ENCODE measurements at regions not wholly inside any gene's neighbourhood (a gene's known extent, or its start where the extent isn't known, plus 50 kb on each side); places are given as distances from the start of the nearest gene placed in this dataset.
"Not testable (repeated sequence)": the region's sequence is repeated elsewhere in the genome, so short reads cannot be mapped to it uniquely, and the experiment has no call there.

DNA sequence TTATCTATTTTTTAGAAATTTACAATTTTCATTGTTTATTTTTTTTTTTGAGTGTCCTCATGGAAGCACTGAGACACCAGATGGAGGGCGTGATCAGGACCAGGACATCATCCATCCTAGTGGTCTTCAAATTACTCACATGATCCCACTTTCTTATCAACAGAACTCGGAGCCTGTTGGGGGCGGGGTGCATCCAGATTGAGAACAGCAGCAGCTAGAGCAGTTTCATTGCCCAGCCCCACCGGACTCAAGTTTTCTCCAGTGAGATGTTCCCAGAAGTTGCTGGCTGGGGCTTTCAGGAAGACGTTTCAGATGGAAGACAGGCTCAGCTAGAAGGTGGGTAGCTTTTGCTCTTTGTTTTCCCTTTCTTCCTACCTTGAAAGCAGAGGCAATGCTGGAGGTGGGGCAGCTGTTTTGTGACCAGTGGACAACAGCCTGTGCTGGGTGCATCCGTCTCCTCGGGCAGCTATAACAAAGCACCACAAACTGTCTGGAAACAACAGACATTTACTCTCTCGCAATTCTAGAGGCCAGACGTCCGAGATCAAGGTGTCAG lies 562.1 kb downstream of the TBC1D22A start:
- no peak for DNase-seq

DNA sequence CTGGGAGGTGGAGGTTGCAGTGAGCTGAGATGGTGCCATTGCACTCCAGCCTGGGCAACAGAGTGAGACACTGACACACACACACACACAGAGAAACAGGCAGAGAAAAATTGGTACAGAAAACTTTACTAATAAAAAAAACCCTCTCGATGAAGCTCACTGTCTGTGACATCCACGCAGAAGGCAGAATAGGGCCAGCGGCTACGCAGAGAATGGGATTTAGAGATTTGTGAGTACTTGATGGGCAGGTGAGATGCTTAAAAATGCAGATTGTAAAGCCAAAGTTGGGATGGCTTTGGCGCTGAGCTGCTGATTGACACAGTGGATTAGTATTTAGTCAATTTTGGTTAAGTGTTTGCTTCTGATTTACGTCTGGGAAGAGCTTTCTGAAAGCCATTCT lies 561.1 kb downstream of the TBC1D22A start:
- no peak for DNase-seq

DNA sequence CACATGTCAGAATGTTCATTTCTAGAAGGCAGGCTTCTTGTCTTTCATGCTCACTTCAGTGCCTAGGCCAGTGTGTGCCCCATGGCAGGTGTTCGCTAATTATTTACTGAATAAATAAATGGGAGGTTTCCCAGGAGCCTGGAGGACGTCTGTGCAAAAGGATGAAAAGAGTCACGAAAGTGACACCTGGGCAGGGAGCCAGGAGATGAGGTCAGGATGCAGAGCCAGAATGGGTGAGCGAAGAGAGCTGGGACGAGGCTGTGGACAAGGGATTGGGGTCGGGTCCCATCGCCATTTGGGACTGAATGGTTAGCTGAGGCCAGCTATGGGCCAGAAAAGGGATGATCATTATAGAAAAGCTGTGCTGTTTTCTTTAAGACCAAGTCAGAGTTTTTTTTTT lies 560.4 kb downstream of the TBC1D22A start:
- no peak for DNase-seq

DNA sequence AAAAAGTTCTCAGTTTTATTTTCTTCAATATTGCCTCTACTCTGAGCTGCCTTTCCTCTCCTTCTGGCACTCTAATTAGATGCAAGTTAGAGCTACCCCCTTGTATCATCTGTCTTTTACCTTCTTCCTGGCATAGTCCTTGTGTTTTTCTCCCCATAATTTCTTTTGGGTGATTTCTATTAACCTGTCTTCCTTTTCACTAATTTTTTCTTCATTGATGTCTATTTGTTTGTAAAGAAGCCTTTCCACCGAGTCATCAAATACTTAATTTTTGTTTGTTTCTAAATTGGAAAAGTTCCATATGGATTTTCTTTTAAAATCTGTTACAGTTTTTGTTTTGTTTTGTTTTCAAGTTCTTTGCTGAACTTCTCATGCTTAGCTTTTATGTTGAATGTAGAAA lies 558.1 kb downstream of the TBC1D22A start:
- no peak for DNase-seq

DNA sequence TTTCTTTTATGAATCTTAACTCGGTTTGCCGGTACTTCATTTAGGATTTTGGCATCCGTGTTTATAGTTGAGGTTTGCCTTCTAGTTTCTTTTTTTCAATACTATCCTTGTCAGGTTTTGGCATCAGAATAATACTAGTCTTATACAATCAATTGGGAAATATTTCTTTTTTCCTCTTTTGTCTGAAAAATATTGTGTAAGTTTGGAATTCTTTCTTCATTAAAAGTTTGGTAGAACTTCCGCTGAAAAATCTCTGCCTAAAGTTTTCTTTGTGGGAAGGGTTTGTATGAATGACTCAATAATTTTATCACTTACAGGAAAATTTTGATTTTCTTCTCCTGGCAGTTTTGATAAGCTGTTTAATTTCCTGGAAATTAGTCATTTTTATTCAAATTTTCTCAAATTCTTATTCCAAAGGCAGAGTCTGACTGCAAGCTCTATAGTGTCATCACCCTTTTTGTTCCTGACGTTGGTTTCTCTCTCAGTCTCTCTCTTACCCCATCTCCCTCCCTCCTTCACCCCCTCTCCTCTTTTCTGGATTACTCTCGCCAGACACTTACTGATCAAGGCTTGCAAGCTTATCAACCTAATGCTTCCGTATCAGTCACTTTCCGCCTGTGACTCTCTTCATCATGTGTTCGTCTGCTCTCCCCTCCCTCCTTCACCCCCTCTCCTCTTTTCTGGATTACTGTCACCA lies 555.7 kb downstream of the TBC1D22A start:
- no peak for DNase-seq

DNA sequence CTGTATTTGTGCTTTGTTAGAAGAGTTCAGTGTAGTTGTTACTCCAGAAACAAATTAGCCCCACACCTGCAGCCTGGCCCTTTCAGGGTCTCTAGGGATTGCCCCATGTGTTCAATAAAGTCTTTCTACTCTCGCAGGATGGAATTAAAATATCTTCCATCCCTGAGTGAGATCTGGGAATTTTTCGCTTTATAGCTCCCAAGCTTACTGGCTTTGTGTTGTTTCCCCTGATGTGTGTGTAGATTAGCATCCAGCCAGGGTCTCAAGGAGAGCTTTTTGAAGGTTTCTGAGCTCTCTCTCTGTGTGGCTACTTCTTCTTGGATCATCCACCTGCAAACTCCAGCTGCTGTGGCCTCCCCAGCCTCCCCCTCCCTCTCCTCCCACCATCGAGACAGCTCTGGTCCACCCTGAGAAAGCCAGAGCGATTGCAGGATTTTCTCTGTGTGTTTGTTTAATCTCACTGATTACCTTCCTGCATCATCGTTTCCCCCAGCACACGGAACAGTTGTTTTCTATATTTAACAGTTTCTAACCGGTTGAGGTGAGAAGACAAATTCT lies 553.5 kb downstream of the TBC1D22A start:
- no peak for DNase-seq

DNA sequence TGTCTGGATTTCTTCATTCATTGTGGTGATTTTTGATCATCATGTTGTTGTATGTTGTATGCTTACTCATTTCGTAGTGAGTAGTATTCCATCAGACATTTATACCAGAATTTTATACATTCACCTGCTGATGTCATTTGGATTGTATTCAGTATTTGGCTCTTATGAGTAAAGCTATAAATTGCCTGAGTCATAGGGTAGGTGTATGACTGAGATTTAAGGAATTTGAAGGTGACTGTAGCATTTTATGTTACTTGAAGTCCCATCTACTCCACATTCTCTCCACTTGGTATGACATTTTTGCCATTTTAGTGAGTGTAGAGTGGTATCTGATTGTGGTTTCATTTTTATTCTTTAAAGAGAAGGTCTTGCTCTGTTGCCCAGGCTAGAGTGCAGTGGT lies 548.2 kb downstream of the TBC1D22A start:
- DNase-seq = no peak

DNA sequence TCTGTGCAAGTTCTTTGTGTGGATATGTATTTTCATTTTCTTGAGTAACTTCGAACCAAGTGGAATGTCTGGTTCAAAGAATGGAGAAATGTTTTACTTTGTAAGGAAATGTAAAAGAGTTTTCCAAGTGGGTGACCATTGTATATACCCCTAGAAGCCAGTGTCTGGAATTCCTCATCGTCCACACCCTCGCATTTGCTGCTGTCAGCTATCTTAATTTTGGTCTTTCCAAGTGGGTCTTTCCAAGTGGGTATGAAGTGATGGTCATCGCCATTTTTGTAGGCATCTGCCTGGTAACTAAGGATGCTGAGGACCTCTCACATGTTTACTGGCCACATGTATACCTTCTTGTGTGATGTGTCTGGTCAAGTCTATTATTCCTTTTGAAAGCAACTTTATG lies 547.5 kb downstream of the TBC1D22A start:
- DNase-seq = no peak

DNA sequence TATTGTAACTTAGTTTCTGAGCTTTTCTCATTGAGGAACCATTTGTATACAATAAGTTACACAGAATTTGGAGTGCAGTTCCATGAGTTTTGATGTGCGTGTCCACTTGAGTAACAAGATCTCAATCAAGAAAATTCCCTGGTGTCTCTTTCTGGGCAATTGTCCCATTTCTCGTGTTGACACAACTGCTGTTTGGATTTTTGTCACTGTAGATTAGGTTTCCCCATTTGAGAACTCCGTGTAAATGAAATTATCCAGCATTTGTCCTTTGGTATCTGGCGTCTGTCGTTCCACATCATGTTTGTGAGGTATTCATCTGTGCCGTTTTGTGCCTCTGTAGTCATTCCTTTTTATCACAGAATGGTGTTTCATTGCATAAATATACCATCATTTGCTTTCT lies 547.0 kb downstream of the TBC1D22A start:
- no peak for DNase-seq

DNA sequence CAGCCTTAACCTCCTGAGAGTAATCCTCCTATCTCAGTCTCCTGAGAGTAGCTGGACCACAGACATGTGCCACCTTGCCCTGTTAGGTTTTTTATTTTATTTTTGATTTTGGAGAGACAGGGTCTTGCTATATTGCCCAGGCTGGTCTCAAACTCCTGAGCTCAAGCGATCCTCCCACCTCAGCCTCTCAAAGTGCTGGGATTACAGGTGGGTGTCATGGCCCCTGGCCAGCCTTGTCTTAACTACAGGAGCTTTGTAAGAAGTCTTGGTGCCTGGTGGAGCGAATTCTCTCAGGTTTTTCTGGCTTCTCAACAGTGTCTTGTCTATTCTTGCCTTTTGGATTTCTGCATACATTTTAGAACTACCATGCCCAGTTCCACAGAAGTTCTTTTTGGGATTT lies 546.4 kb downstream of the TBC1D22A start:
- DNase-seq = no peak

DNA sequence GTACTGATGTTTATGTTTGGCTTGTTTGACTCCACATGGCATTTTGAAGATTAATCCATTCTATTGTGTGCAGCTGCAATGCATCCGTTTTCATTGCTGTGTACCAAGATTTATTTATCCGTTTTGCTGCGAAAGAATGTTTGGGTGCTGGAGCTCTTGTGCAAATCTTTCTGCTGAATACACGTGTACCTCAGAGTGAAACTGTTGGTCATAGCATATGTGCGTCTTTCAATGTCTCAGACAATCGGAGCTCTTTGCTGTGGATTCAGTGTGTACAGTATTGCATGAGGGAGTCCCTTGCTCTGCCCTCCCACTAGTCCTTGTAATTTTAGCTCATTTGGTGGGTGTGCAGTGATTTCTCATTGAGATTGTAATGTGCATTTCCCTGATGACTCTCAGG lies 545.4 kb downstream of the TBC1D22A start:
- no peak for DNase-seq

DNA sequence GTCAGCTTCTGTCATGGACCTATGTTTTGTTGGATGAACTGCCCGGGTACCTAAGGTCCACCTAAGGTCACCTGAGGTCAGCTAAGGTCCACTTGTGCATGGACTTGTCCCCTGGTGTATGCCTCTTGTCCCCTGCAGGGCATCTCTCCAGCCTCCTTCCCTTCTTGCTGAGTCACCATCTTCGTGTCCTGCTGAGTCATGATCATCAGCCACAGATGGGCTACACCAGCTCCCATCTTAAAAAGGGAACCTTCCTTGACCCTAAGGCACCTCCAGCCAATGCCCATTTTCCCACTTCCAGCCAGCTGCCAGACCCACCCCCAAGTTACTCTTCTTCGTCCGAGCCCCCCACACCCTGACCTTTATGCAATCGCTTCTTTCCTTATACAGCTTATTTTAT lies 544.9 kb downstream of the TBC1D22A start:
- DNase-seq = no peak

DNA sequence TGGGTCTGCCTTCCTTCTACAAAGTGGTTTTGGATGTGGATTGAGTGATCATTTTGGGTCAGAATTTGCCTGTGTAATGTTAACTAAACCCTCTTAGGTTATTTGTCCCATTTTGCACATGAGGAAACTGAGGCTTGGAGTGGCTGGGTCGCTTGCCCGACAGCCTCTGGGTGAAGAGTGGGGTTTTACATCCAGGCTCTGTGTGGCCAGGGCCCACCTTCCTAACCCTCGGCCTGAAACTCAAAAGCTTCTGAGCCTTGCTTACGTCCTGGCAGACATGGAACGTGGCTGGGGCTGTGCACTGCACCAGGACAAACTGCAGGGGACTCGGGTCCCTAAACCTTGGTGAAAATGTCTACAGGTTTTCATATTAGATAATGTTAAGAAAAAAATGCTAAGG lies 542.4 kb downstream of the TBC1D22A start:
- no peak for DNase-seq

DNA sequence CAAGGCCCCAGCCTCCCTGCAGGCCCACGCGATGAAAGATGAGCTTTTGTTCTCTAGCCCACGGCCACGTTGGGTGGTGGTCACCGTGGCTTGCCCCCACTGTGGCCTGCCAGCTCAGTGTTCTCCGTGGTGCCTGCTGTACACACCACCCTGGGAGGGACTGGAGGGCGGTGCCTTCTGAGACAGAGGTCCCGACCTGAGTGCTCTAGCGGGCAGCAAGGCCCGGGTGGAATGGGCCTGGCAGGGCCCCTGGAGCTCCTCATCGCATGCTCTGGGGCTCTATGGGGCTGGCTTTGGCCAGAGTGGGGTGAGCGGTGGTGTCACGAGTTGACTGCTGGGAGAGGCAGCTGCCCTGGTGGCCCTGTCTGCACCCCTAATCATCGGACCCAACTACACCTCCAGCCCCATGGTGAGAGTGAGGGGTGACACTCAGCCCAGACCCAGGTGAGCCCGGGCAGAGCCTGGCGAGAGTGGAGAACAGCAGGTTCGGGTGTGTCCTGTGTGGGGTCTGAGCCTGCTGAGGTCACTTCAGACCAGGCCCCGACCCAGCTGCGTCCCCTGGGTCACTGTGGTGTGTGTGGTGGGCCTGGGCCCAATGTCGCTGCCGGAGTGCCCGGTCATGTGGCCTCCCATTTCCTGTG lies 541.9 kb downstream of the TBC1D22A start:
- DNase-seq = no peak

DNA sequence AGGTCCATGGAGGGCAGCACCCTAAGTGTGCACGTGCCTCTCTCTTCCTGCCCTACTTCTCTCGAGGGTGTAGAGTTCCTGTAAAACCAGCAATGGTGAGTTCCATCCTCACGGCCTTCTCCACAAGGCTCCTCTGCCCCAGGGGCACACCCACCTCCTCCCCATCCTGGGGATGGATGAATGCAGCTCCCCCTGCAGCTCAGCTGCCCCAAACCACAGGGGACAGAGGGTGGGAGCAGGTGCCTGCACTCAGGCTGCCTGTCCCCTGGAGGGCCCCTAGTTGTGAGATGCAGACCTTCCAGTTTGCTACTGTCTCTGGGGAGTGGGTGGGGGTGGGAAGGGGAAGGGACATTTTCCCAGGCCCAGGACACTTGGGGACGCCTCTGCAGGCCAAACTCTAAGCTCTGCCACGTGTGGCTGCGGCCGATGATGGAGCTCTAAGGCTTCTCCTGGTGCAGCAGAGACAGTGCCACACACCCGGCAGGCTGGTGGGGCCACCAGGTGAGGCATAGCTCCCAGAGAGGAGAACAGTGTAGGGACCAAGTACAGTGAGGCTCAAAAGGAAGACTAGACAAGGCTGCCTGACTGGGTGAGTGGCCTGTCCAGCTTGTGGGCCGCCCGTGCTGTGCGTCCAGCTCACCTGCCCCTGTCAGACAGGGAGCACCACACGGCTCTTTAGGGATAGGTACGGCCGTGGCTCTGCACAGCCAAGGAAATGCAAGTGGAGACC lies 540.9 kb downstream of the TBC1D22A start:
- no peak for DNase-seq

DNA sequence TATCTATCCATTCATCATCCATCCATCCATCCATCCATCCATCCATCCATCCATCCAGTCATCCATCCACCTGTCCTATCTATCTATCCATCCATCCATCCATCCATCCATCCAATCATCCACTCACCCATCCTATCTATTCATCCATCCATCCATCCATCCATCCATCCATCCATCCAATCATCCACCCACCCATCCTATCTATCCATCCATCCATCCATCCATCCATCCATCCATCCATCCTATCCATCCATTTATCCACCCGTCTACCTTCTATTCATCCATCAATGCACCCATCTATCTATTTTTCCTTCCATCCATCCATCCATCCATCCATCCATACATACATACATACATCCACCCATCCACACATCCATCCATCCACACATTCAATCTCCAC lies 540.1 kb downstream of the TBC1D22A start:
- DNase-seq = not testable (repeated sequence)

DNA sequence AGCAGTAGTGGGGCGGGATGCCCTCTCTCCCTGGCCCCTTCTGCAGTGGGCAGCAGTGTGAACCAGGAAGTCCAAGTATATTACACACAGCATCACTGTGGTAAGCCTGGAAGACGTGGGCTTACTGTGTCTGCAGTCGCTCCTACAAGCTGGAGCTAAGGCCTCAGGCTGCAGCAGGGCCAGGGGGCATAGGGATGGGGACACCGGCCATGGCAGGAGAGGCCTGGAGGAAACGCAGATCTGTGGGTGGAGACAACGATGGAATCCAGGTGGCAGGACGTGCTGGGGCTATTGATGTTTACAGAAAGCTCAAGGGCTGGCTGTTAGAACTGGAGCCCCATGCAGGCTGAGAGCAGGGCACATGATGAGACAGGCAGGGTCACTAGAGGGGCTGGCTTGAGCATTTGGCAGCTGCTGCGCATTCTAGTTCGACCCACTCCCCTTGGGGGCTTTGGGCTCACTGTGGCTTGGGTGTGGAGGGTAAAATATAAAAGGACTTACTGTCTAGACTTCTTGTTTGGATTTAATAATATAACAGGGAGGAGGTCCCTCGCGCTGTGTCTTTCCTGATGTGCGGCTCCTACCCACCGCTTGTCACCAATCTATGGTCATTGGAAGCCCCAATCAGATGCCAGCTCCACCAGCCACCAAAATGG lies 539.5 kb downstream of the TBC1D22A start:
- DNase-seq = no peak

DNA sequence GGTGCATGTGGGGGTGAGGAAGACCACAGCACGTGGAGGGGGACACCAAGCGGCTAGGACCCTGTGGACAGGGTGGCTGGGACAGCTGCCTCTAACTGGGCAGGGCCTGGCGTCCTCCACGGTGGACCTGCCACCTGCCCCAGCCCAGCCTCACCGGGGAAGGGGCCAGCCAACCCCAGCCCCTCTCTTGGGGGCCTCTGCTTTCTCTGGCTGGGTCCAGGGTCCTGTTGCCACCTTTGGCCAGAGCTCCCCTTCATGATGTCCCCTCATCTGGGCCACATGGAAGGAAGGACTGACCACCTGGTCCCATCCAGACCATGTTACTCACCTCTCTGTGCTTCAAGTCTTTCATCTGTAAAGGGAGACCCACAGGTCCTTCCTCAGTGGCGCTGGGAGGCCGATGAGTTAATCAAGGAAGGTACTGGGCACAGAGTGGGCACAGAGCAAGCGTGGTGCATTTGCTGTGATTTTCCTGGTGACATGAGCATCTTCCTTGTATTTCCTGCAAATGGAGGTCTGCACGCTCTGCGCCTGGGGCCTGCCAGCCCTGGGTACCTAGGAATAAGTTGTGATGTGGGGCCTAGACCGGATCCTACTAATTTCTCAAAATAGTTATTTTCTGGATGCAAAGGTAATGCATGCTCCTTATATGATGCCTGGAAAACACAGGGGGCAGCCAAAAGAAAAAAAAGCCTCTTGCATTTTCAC lies 538.4 kb downstream of the TBC1D22A start:
- DNase-seq = no peak

DNA sequence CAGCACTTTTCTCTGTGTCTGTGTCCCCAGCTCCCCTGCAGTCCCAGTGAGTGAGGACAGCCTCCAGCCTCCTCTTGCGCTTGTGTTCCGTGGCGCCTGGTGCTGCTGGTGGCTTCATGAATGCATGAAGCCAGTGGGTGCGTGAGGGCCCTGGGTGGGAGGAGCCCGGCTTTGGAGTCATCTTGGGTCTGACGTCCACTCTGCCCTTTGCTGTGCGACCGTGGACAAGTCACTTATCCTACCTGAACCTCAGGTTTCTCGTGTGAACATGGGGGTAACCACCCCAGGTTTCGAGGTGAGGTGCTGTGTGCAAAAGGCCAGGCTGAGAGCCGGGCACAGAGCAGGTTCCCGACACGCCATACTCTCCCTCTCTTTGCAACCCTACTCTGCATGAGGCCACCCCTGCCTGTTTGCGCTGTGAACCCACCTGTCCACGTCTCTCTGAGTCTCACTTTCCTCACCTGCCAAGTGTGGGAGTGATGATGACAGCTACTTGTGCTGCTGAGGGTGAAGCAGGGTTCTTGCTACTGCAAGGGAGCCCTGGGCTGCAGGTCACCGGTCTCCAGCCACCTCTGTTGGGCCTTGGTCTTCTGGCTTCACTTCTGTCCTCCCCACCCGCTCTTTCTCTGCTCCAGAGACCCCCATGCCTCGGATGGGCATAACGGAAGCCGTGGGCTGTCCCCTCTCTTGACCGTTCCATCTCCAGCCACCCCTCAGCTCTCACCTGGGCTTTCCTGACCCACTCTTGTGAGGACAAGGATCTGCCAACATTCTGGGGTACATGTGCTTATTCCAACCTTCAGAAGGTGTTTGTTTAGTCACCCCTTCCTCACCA lies 537.6 kb downstream of the TBC1D22A start:
- no peak for DNase-seq

DNA sequence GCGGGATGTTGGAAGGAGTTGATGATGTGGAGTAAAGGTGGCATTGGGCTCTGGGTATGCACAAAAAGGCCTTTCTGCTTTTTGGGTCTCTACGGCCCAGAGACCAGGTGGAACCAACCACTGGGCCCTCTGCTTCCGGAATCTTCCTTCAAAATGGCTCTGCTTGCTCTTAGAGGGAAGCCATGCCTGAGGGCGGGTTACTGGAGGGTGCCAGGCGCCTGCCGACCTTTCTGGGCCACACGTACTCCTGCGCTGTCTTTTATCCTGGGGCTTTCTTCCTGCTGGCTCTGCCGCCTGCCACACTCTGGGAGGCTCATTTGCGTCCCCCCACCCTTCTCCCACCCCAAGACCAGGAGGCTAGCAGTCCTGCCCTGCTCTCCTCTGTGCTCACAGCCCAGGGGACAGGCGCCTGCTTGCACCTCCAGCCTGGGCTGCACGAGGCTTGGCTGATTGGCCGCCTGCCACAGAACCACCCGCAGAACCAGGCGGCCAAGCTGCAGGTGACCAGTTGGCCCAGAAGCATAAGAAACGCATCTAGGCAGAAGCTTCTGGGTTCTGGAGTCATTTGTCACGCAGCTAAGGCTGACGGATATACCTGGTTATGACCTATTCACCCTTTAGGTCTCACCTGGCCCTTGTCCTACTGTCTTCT lies 536.9 kb downstream of the TBC1D22A start:
- no peak for DNase-seq
